SK-N-SH treated with all-trans-retinoic acid at 6 μM for 48 hours (cell line): ENCODE measurements at regions not wholly inside any gene's neighbourhood (a gene's known extent, or its start where the extent isn't known, plus 50 kb on each side); places are given as distances from the start of the nearest gene placed in this dataset.

Experiments
- PATZ1 ChIP-seq: fragments of 250-450 bp; sonication (Bioruptor Pico); IDR thresholded peaks from 2 replicates; pipeline ENCODE4 v1.8.0; 2020; ENCODE audit warnings: mild to moderate bottlenecking, moderate library complexity, borderline replicate concordance
- PPARA ChIP-seq: fragments of 250-450 bp; sonication (Bioruptor Pico); IDR thresholded peaks from 2 replicates; pipeline ENCODE4 v1.5.0; 2020; ENCODE audit warnings: mild to moderate bottlenecking, borderline replicate concordance
- ZNF565 ChIP-seq: fragments of 450-650 bp; formaldehyde crosslinking; conservative IDR thresholded peaks from 2 replicates; pipeline ENCODE4 v1.5.0; 2020; ENCODE audit warnings: low read depth, mild to moderate bottlenecking, moderate library complexity
- TF ChIP-seq, protein P1 (sequence below): fragments of 250-450 bp; sonication (Bioruptor Pico); IDR thresholded peaks from 2 replicates; pipeline ENCODE4 v1.8.0; 2021; ENCODE audit warnings: low read depth, mild to moderate bottlenecking, moderate library complexity, borderline replicate concordance

GRCh38 chr16:62738666-62739460 is 702.6 kb upstream of the CDH8 start:
- TF ChIP-seq ZNF565 (CRISPR knock-in tag) (no peak), PPARA (no peak), PATZ1 (no peak)
- TF ChIP-seq, protein P1, sequence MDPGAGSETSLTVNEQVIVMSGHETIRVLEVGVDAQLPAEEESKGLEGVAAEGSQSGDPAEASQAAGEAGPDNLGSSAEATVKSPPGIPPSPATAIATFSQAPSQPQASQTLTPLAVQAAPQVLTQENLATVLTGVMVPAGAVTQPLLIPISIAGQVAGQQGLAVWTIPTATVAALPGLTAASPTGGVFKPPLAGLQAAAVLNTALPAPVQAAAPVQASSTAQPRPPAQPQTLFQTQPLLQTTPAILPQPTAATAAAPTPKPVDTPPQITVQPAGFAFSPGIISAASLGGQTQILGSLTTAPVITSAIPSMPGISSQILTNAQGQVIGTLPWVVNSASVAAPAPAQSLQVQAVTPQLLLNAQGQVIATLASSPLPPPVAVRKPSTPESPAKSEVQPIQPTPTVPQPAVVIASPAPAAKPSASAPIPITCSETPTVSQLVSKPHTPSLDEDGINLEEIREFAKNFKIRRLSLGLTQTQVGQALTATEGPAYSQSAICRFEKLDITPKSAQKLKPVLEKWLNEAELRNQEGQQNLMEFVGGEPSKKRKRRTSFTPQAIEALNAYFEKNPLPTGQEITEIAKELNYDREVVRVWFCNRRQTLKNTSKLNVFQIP (CRISPR knock-in tag), result no peak
